Keratinocyte (primary cell): ENCODE measurements at regions not wholly inside any gene's neighbourhood (a gene's known extent, or its start where the extent isn't known, plus 50 kb on each side); places are given as distances from the start of the nearest gene placed in this dataset.
A peak's percentile ranks its signal among the peaks of the same experiment; 100 is the strongest.

Source experiments
- DNase-seq: peaks from one replicate; pipeline ENCODE4 v3.0.0-alpha.2; 2011; ENCODE audit warnings: low read depth, missing footprints, low spot score
- FAIRE-seq: peaks from 2 replicates; lab custom pipeline; 2011; peaks lifted over from hg19 to GRCh38; lab: Jason Lieb, UNC
- H2AFZ ChIP-seq: 2 replicates; pipeline ENCODE4 v1.6.0; 2012; ENCODE audit warnings: low read length, control low read depth, inconsistent platforms; ENCODE audit not compliant: control insufficient read depth
- H3K27ac ChIP-seq: 2 replicates; pipeline ENCODE4 v1.5.1; 2011; ENCODE audit warnings: low read length; ENCODE audit not compliant: control insufficient read depth, insufficient read depth
- H3K27me3 ChIP-seq: 3 replicates; pipeline ENCODE4 v1.6.0; 2011; ENCODE audit warnings: low read length; ENCODE audit not compliant: control insufficient read depth, insufficient read depth; ENCODE audit errors: extremely low read depth
- H3K36me3 ChIP-seq, 2 experiments: 2 replicates in 1 of 2; 3 replicates in 1 of 2; pipeline ENCODE4 v1.5.1; 2011; ENCODE audit warnings: low read length in 2 of 2, mild to moderate bottlenecking in 1 of 2; ENCODE audit not compliant: control insufficient read depth in 2 of 2, insufficient read depth in 2 of 2; ENCODE audit errors: extremely low read depth in 1 of 2
- H3K4me1 ChIP-seq: 3 replicates; pipeline ENCODE4 v1.5.1; 2011; ENCODE audit warnings: low read length; ENCODE audit not compliant: control insufficient read depth, insufficient read depth; ENCODE audit errors: extremely low read depth
- H3K4me2 ChIP-seq: 3 replicates; pipeline ENCODE4 v1.6.0; 2011; ENCODE audit warnings: low read depth, low read length; ENCODE audit not compliant: control insufficient read depth, insufficient read depth; ENCODE audit errors: extremely low read depth
- H3K4me3 ChIP-seq, 3 experiments: fragments of 200-600 bp in 1 of 3; sonication (generic) in 1 of 3; 2 replicates in 2 of 3; 3 replicates in 1 of 3; pipeline ENCODE4 v1.5.1; 2011 to 2016; ENCODE audit warnings: low read length in 3 of 3, mild to moderate bottlenecking in 3 of 3, control low read depth in 2 of 3, inconsistent platforms in 1 of 3, low read depth in 1 of 3, mixed read lengths in 1 of 3, mixed run types in 1 of 3, moderate library complexity in 1 of 3; ENCODE audit not compliant: control insufficient read depth in 2 of 3, insufficient read depth in 2 of 3; ENCODE audit errors: extremely low read depth in 1 of 3
- H3K79me2 ChIP-seq: 2 replicates; pipeline ENCODE4 v1.6.0; 2012; ENCODE audit warnings: low read length; ENCODE audit not compliant: control insufficient read depth, insufficient read depth
- H3K9ac ChIP-seq: 3 replicates; pipeline ENCODE4 v1.6.0; 2011; ENCODE audit warnings: low read length; ENCODE audit not compliant: control insufficient read depth, insufficient read depth; ENCODE audit errors: extremely low read depth
- H3K9me1 ChIP-seq: 3 replicates; pipeline ENCODE4 v1.6.0; 2011; ENCODE audit warnings: low read length; ENCODE audit not compliant: control insufficient read depth, insufficient read depth; ENCODE audit errors: extremely low read depth
- H3K9me3 ChIP-seq: 2 replicates; pipeline ENCODE4 v1.5.1; 2012; ENCODE audit warnings: low read depth, low read length; ENCODE audit not compliant: control insufficient read depth
- H4K20me1 ChIP-seq: 3 replicates; pipeline ENCODE4 v1.6.0; 2011; ENCODE audit warnings: low read length; ENCODE audit not compliant: control insufficient read depth, insufficient read depth; ENCODE audit errors: extremely low read depth
- EZH2 ChIP-seq: IDR thresholded peaks from one replicate; pipeline ENCODE4 v1.6.1; 2012; ENCODE audit warnings: inconsistent platforms, mild to moderate bottlenecking, low read length, moderate library complexity
- dilution Hi-C: fragments of 300-500 bp; cut with MboI; formaldehyde crosslinking; loops from one replicate; pipeline ENCODE4 v1.7.0; 2020; ENCODE audit warnings: low sequenced_read_pairs; ENCODE audit not compliant: extremely low pct_ligation_motif_present
- TF ChIP-seq, protein P1 (sequence below), 3 experiments: IDR thresholded peaks in 1 of 3; conservative IDR thresholded peaks in 1 of 3; optimal IDR thresholded peaks in 1 of 3; 2 replicates in 2 of 3; 3 replicates in 1 of 3; pipeline versions ENCODE3 to v1.5.1; 2011; ENCODE audit warnings: low read length in 3 of 3, mild to moderate bottlenecking in 3 of 3, moderate library complexity in 2 of 3, control low read depth in 1 of 3, inconsistent platforms in 1 of 3; ENCODE audit not compliant: insufficient read depth in 2 of 3; ENCODE audit errors: extremely low read depth in 1 of 3

DNA sequence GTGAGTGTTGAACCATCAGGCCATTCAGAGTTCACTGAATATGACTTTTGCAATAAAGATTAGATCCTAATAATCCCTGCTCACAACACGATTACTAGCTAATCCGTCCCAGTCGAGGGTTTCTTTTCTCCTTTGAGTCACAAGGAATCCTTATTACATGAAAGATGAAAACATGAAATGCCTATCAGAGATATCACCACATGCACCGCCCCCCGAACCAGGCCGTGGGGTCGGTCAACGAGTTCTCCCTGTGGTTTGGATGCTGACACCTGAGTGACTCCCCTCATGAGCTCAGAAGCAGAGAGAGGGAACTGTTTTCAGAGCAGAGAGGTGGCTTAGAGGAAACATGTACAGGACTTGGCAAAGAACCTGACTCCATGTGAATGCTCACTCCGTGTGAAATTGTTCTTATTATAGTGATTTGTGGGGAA is 263.3 kb downstream of the ETS1 start:
- peaks cover 8% of the 10 kb centered on the region for H3K27me3 ChIP-seq
- H3K79me2 ChIP-seq = no peaks in the 10 kb centered on the region
- TF ChIP-seq EZH2 = no peak
- TF ChIP-seq, protein P1, sequence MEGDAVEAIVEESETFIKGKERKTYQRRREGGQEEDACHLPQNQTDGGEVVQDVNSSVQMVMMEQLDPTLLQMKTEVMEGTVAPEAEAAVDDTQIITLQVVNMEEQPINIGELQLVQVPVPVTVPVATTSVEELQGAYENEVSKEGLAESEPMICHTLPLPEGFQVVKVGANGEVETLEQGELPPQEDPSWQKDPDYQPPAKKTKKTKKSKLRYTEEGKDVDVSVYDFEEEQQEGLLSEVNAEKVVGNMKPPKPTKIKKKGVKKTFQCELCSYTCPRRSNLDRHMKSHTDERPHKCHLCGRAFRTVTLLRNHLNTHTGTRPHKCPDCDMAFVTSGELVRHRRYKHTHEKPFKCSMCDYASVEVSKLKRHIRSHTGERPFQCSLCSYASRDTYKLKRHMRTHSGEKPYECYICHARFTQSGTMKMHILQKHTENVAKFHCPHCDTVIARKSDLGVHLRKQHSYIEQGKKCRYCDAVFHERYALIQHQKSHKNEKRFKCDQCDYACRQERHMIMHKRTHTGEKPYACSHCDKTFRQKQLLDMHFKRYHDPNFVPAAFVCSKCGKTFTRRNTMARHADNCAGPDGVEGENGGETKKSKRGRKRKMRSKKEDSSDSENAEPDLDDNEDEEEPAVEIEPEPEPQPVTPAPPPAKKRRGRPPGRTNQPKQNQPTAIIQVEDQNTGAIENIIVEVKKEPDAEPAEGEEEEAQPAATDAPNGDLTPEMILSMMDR (optimal IDR thresholded peaks at IDR 0.05 in 1 of 3, IDR thresholded peaks at IDR 0.05 in 1 of 3, conservative IDR thresholded peaks at IDR 0.05 in 1 of 3; ENCODE audit: extremely low read depth in 1 of 3, insufficient read depth in 2 of 3, low read length in 3 of 3) = no peak
- H3K9me3 ChIP-seq = no peaks in the 10 kb centered on the region
- H3K9me1 ChIP-seq = no peaks in the 10 kb centered on the region
- no peak overlapping the region for H3K9ac ChIP-seq
- FAIRE-seq (no peak), DNase-seq (no peak)
- H3K27ac ChIP-seq = no peak overlapping the region
- no peak overlapping the region for H3K4me2 ChIP-seq
- no peak overlapping the region for H3K4me3 ChIP-seq
- dilution Hi-C loops = loop anchor here (25.0 kb wide), 1 partner anchor 313 kb away; no protein-coding TSS in a partner anchor
- H2AFZ ChIP-seq = no peak overlapping the region
- H4K20me1 ChIP-seq = no peaks in the 10 kb centered on the region
- no peaks in the 10 kb centered on the region for H3K4me1 ChIP-seq
- no peaks in the 10 kb centered on the region for H3K36me3 ChIP-seq

DNA sequence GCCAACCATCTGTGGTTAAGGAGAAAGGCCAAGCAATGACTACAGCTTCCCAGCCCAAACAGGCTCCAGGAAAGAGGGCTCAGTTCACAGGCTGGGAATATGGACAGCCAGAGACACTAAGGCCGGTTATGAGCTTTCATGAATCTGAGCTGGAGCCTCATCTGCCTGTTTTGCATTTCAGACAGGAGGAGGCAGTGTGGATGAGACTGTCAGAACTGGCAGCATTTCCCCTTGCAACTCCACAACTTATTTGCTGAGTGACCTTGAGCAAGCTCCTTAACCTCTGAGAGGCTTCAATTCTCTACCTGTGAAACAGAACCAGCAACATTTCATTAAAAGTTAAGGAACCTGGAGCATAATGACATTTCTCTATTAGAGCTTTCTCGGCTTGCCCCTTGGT is 264.0 kb downstream of the ETS1 start:
- H3K9ac ChIP-seq = no peak overlapping the region
- FAIRE-seq (no peak), DNase-seq (no peak)
- H3K9me1 ChIP-seq = no peaks in the 10 kb centered on the region
- H3K79me2 ChIP-seq = no peaks in the 10 kb centered on the region
- H3K4me1 ChIP-seq = no peaks in the 10 kb centered on the region
- H3K9me3 ChIP-seq = no peaks in the 10 kb centered on the region
- H3K27ac ChIP-seq = no peak overlapping the region
- H3K27me3 ChIP-seq = peaks cover 8% of the 10 kb centered on the region
- no peaks in the 10 kb centered on the region for H3K36me3 ChIP-seq
- dilution Hi-C loops = loop anchor here (25.0 kb wide), 1 partner anchor 314 kb away; no protein-coding TSS in a partner anchor
- H3K4me3 ChIP-seq = no peak overlapping the region
- H4K20me1 ChIP-seq = no peaks in the 10 kb centered on the region
- H3K4me2 ChIP-seq = no peak overlapping the region
- no peak overlapping the region for H2AFZ ChIP-seq
- no peak for TF ChIP-seq EZH2
- TF ChIP-seq, protein P1 (optimal IDR thresholded peaks at IDR 0.05 in 1 of 3, IDR thresholded peaks at IDR 0.05 in 1 of 3, conservative IDR thresholded peaks at IDR 0.05 in 1 of 3; ENCODE audit: extremely low read depth in 1 of 3, insufficient read depth in 2 of 3, low read length in 3 of 3) = peak; percentile 13 to 56 (median 52)
